Astrocyte of the cerebellum (primary cell): ENCODE measurements at regions not wholly inside any gene's neighbourhood (a gene's known extent, or its start where the extent isn't known, plus 50 kb on each side); places are given as distances from the start of the nearest gene placed in this dataset.
"Not testable (repeated sequence)": the region's sequence is repeated elsewhere in the genome, so short reads cannot be mapped to it uniquely, and the experiment has no call there.

Experiments used
- DNase-seq: peaks from one replicate; pipeline ENCODE4 v3.0.0-alpha.2; 2011; ENCODE audit warnings: low read depth
- H3K4me3 ChIP-seq: 2 replicates; pipeline ENCODE4 v1.5.1; 2011; ENCODE audit warnings: mild to moderate bottlenecking, low read depth, low read length, moderate library complexity
- CTCF ChIP-seq: IDR thresholded peaks from 2 replicates; pipeline ENCODE4 v1.5.1; 2012; ENCODE audit warnings: low read length, low read depth, moderate library complexity, mild to moderate bottlenecking; ENCODE audit errors: missing control alignments
- in situ Hi-C: cut with HindIII; loops from 2 replicates; pipeline ENCODE4 v1.10.0; 2017; ENCODE audit warnings: low sequenced_read_pairs

DNA sequence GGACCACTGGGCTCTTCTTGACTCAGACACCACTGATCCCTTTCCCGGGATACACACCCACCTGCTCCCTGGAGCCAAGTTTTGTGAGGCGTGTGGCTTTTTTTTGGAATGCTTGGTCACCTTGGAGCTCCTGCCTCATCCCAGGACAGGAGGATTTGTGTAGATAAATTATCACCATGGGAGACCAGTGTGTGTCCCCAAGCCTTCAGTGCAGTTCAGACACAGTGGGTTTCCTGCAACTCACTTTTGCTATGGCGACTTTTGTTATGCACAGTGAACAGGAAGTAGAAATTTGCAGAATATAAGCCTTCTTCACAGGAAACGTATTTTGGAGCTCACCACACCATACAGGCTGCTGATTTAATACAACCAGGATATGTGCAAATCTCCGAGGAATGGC is 357.4 kb downstream of the PAX1 start:
- no peak for DNase-seq
- TF ChIP-seq CTCF: no peak
- in situ Hi-C loops: no loop called here
- no peak overlapping the region for H3K4me3 ChIP-seq

DNA sequence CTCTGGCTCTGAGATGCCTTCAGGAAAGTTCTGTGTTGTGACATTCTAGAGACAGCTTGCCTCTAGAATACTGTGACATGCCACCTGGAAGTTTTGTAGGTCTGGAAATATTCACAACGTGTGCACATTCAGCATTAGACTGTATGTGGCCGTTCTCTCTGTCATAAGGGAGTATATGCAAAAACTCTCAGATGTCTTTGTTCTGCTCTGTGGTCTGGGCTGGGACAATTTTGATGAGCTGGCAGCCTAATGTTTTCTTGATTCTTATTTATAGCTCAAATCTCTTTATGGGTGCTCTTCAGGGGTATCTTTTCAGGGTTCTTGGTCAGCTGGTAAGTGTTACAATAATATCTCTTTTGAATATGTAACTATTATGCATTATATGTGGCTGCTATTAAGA is 355.1 kb downstream of the PAX1 start:
- no peak for TF ChIP-seq CTCF
- no peak overlapping the region for H3K4me3 ChIP-seq
- no peak for DNase-seq
- in situ Hi-C loops: no loop called here

DNA sequence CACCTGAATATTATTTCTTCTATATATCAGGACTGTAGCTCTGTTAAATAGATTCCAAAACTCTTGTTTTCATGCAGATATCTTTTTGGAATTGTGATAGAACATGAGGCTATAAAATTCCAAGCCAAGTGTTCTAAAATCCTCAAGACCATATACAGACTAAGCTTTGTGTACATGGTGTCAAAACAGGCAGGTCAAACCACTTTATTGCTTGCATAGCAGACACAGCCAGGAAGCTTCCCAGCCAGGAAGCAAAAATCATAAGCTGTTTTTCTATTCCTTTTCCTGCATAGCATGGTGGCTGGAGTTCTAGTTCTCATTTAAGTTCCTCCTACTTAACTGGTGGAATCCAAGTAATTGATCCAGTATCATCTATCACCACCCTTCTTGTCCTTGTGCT is 353.3 kb downstream of the PAX1 start:
- no peak for TF ChIP-seq CTCF
- no peak overlapping the region for H3K4me3 ChIP-seq
- in situ Hi-C loops: no loop called here
- no peak for DNase-seq

GRCh38 chr20:22055981-22056380 is 350.5 kb downstream of the PAX1 start:
- in situ Hi-C loops: no loop called here

DNA sequence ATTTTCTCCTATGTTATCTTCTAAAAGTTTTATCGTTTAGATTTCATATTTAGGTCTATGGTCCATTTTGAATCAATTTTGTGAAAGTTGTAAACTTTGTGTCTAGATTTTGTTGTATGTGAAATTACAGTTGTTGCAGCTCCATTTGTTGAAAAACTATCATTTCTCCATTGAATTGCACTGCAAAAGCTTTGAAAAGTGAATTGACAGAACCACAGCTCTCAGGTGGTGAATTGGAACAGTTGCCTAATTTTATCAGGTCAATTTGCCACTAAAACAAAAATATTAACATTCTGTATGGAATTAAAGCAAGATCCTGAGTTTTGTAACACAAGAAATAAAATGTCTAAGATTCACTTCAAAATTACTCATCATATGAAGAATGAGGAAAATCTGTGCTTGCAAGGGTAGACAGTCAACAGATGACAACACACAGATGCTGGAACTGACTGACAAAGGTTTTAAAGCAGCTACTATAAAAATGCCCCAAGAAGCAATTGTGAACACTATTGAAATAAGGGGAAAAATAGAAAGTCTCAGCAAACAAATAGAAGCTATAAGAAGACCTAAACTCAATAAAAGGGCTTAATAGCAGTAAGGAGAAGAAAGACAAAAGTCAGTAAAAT is 346.7 kb downstream of the PAX1 start:
- DNase-seq: no peak
- TF ChIP-seq CTCF: no peak
- in situ Hi-C loops: no loop called here
- no peak overlapping the region for H3K4me3 ChIP-seq

More at GRCh38 chr20:22055981-22056380, 350.5 kb downstream of the PAX1 start:
- no peak for DNase-seq
- no peak for TF ChIP-seq CTCF
- no peak overlapping the region for H3K4me3 ChIP-seq

- in situ Hi-C loops, DNase-seq, H3K4me3 ChIP-seq: not testable (repeated sequence)
Measured at GRCh38 chr20:22045956-22046507, 340.6 kb downstream of the PAX1 start.

DNA sequence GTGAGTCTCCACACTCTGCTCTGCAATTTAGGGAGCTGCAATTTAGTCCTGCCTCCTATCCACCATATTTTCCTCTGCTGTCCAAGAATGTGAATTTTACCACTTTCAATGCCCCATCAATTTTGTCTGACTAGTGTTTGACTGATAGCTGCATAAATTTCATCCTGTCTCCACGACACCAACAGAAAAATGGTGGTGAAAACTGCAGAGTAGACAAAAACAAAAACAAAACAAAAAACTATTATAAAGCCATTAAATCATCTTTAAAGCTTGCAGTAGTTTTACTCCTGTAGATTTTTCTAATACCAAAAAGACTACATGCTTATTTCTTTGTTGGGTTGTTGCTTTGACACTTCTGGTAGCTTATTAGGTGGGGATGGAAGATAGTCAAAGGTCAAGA is 322.0 kb downstream of the PAX1 start:
- no peak for TF ChIP-seq CTCF
- in situ Hi-C loops: no loop called here
- DNase-seq: no peak
- no peak overlapping the region for H3K4me3 ChIP-seq
